Globus pallidus (tissue), 1 donor: ENCODE measurements at regions not wholly inside any gene's neighbourhood (a gene's known extent, or its start where the extent isn't known, plus 50 kb on each side); places are given as distances from the start of the nearest gene placed in this dataset.
A peak's percentile ranks its signal among the peaks of the same experiment; 100 is the strongest.
"Not testable (repeated sequence)": the region's sequence is repeated elsewhere in the genome, so short reads cannot be mapped to it uniquely, and the experiment has no call there.

Experiments used
- DNase-seq: peaks from one replicate; pipeline ENCODE4 v3.0.0-alpha.2; 2015; ENCODE audit warnings: low spot score

- DNase-seq, result no peak
These were observed 726.5 kb downstream of the SLC4A3 start for GRCh38 chr2:220353897-220354296.

GRCh38 chr2:220356076-220356475 lies 728.6 kb downstream of the SLC4A3 start:
- DNase-seq, result no peak

GRCh38 chr2:220365023-220365422 lies 737.6 kb downstream of the SLC4A3 start:
- no peak for DNase-seq

- no peak for DNase-seq
These were observed 739.3 kb downstream of the SLC4A3 start for GRCh38 chr2:220366765-220367164.

GRCh38 chr2:220370764-220371163 lies 743.3 kb downstream of the SLC4A3 start:
- no peak for DNase-seq

- DNase-seq, result no peak
These were observed 743.8 kb downstream of the SLC4A3 start for GRCh38 chr2:220371211-220371610.

GRCh38 chr2:220373878-220374277 lies 746.4 kb downstream of the SLC4A3 start:
- DNase-seq, result no peak

GRCh38 chr2:220374282-220374681 lies 746.9 kb downstream of the SLC4A3 start:
- no peak for DNase-seq

GRCh38 chr2:220377482-220378155 lies 750.2 kb downstream of the SLC4A3 start:
- no peak for DNase-seq

- DNase-seq, result not testable (repeated sequence)
These were observed 760.3 kb downstream of the SLC4A3 start for GRCh38 chr2:220387758-220388157.

GRCh38 chr2:220393711-220394110 lies 766.3 kb downstream of the SLC4A3 start:
- DNase-seq, result no peak

GRCh38 chr2:220394433-220394832 lies 767.0 kb downstream of the SLC4A3 start:
- DNase-seq, result no peak

- DNase-seq, result no peak
These were observed 768.9 kb downstream of the SLC4A3 start for GRCh38 chr2:220396287-220396686.

GRCh38 chr2:220410296-220410695 lies 782.9 kb downstream of the SLC4A3 start:
- DNase-seq, result no peak

GRCh38 chr2:220417503-220417902 lies 790.1 kb downstream of the SLC4A3 start:
- peak; percentile 2 for DNase-seq

- no peak for DNase-seq
These were observed 792.2 kb downstream of the SLC4A3 start for GRCh38 chr2:220419647-220420046.

- no peak for DNase-seq
These were observed 793.4 kb downstream of the SLC4A3 start for GRCh38 chr2:220420820-220421219.

- DNase-seq, result no peak
These were observed 795.2 kb downstream of the SLC4A3 start for GRCh38 chr2:220422676-220423075.

- no peak for DNase-seq
These were observed 797.1 kb downstream of the SLC4A3 start for GRCh38 chr2:220424561-220424960.

- no peak for DNase-seq
These were observed 805.2 kb downstream of the SLC4A3 start for GRCh38 chr2:220432645-220433044.

GRCh38 chr2:220433131-220433530 lies 805.7 kb downstream of the SLC4A3 start:
- DNase-seq, result no peak

- DNase-seq, result no peak
These were observed 807.0 kb downstream of the SLC4A3 start for GRCh38 chr2:220434385-220434784.

GRCh38 chr2:220437938-220438337 lies 810.5 kb downstream of the SLC4A3 start:
- DNase-seq, result no peak

GRCh38 chr2:220440731-220441130 lies 813.3 kb downstream of the SLC4A3 start:
- no peak for DNase-seq
